ENCODE measurements at regions not wholly inside any gene's neighbourhood (a gene's known extent, or its start where the extent isn't known, plus 50 kb on each side); places are given as distances from the start of the nearest gene placed in this dataset.

DNA sequence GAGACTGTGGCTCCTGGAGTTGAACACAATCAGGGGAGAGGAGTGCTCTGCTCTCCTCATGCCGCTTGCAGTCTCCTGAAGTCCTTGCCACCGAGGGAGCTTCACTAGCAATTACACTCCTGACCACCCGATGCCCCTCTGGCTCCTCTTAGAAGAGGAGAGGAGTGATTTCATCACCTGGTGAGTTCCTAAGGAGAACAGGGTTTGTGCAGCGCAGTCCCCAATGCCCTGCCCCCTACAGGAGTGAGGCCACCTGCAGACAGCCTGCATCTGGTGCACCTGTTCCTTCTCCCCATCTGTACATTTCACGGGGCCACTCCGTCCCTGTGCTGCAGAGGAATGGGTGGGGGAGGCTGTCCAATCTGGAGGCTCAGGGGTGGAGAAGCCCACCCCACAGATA is 267.2 kb downstream of the HRH4 start:
- TF ChIP-seq, protein P1, sequence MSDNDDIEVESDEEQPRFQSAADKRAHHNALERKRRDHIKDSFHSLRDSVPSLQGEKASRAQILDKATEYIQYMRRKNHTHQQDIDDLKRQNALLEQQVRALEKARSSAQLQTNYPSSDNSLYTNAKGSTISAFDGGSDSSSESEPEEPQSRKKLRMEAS (IDR thresholded peaks at IDR 0.05), result no peak
- TF ChIP-seq, protein P2, sequence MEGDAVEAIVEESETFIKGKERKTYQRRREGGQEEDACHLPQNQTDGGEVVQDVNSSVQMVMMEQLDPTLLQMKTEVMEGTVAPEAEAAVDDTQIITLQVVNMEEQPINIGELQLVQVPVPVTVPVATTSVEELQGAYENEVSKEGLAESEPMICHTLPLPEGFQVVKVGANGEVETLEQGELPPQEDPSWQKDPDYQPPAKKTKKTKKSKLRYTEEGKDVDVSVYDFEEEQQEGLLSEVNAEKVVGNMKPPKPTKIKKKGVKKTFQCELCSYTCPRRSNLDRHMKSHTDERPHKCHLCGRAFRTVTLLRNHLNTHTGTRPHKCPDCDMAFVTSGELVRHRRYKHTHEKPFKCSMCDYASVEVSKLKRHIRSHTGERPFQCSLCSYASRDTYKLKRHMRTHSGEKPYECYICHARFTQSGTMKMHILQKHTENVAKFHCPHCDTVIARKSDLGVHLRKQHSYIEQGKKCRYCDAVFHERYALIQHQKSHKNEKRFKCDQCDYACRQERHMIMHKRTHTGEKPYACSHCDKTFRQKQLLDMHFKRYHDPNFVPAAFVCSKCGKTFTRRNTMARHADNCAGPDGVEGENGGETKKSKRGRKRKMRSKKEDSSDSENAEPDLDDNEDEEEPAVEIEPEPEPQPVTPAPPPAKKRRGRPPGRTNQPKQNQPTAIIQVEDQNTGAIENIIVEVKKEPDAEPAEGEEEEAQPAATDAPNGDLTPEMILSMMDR (IDR thresholded peaks at IDR 0.05; ENCODE audit: low read depth, low read length, missing input control), result no peak
- no peak for TF ChIP-seq YY1 (IDR thresholded peaks at IDR 0.05)
- TF ChIP-seq SP1 (IDR thresholded peaks at IDR 0.05), result no peak
- no peak for TF ChIP-seq RAD21 (IDR thresholded peaks at IDR 0.05)
- TF ChIP-seq JUND (IDR thresholded peaks at IDR 0.05), result no peak

Data from liver (tissue), 3 donors.